DMS79 treated with DMSO at 0.1 percent for 48 hours (cell line): ENCODE measurements at regions not wholly inside any gene's neighbourhood (a gene's known extent, or its start where the extent isn't known, plus 50 kb on each side); places are given as distances from the start of the nearest gene placed in this dataset.

Experiments used
- DNase-seq: peaks from one replicate; lab custom pipeline; 2025; lab: John Stamatoyannopoulos, UW

DNA sequence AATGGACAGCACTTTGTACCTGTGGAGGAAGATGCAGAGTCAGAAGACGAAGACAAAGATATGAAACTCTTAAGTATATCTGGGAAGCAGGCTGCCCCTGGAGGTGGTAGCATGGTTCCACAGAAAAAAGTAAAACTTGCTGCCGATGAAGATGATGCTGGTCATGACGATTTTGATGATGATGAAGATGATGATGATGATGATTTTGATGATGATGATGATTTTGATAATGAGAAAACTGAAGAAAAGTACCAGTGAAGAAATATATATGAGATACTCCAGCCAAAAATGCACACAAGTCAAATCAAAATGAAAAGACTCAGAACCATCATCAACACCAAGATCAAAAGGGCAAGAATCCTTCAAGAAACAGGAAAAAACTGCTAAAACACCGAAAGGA, 268.5 kb upstream of the EEF2KMT start:
- DNase-seq: no peak

DNA sequence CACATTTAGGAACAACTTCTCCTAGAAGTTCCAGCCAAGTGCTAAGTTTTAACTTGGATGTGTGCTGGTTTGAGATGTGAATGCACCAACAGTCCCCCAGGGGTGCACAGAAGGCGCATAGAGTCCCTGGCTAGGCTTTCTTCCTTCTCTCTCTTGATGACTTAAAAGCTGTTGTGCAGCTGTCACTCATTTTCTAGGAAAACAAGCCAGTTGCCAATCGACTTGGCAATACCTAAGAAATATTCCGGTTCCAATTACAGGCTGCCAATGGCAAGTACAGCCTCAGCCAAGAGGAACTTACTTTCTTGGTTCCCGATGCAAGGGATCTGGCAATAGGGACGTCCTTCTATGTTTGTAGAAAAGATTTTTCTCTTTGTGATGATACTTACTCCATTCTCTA, 266.6 kb upstream of the EEF2KMT start:
- DNase-seq: no peak

DNA sequence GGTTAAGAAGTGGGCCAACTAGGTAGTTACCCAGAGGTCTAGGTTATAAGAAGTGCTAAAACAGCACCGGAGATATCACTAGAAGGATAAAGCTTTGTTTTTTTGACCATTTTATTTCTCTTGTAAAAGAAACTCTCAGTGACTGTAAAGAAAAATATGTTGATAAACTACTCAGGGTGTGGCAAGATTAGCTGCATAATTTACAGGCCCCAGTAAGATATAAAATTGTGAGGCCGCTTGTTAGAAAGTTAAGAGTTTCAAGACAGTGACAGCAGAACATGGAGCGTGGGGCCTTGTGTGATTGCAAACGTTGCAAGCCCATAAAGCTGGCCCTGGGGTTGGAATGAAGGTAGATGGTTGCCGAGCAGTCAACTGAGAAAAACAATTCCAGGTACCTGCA, 263.7 kb upstream of the EEF2KMT start:
- no peak for DNase-seq

DNA sequence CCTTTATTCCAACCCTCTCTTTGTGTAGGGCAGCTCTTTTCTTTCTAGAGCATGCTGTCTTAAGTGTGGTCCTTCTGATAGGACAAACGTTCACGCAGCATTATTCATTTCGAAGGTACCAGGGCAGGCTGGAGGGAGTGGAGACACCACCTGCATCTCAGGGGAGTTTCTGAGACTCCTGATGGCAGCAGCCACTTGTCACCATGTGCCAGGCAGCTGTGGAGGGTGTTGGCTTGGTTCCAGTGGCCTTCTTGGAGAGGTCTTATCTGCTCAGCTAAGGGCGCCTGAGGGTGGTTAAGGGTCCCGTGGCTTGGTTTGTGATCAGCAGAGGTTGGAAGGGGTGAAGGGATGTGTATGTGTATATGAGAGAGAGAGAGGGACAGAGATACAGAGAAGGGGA, 257.1 kb upstream of the EEF2KMT start:
- DNase-seq: peak; percentile 89

DNA sequence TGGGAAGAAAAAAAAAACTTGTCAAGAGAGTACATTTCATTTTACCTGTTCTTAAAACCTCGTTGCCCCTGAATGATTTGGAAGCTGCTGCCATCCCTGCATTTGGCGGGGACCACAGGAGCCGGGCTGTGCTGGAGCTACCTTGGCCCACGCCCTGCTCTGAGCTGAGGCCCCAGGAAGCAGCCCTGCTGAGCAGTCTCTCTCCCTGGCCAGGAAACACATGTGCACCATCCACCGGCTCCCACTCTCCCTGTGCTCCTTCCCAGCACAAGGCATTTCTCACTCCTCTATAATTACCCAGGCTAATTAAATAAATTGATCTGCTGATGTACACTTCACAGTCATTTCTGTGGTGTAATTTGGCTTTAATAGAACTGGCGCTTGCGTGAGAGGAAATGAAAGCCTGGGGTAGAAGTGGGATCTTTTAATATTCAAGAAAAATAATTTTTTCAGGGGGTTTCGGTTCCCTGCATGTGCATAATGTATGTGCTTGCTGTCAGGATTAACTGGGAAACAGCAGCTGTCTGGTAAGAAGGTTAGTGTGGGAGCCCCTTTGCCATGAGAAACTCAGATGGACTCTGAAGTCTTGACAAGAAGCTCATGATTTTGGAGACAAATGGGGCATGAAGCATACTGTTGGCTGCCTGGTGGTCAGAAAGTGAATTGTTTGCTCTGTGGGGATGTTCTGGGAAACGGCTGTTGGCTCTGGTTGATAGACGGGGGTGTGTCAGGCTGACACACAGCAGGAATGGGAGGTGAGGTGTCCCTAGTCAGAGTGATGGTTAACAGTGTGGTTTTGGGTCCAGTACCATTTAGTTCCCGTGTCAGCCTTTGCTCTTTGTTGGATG, 252.3 kb upstream of the EEF2KMT start:
- peak; percentile 81 for DNase-seq

DNA sequence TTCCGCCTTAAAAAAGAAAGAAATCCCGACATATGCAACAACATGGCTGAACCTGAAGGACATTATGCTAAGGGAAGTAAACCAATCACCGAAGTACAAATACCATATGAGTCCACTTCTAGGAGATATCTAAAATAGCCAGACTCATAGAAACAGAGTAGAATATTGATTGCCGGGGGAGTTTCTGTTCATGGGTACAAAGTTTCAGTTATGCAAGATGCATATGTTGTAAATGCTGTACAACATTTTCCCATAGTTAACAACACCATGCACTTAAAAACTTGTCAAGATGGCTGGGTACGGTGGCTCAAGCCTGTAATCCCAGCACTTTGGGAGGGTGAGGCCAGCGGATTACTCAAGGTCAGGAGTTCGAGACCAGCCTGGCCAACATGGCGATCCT, 251.5 kb upstream of the EEF2KMT start:
- DNase-seq: no peak

DNA sequence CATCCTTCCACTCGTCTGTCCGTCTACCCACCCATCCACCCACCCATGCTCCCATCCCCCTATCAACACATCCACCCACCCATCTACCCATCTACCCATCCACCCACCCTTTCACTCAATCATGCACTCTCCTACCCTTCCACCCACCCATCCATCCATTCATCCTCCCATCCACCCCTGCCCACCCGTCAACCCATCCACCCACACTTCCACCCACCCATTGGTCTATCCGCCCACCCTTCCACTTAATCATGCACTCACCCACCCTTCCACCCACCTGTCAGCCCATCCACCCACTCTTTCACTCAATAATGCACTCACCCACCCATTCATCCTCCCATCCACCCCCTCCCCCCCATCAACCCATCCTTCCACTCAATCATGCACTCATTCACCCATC, 250.0 kb upstream of the EEF2KMT start:
- DNase-seq: no peak

DNA sequence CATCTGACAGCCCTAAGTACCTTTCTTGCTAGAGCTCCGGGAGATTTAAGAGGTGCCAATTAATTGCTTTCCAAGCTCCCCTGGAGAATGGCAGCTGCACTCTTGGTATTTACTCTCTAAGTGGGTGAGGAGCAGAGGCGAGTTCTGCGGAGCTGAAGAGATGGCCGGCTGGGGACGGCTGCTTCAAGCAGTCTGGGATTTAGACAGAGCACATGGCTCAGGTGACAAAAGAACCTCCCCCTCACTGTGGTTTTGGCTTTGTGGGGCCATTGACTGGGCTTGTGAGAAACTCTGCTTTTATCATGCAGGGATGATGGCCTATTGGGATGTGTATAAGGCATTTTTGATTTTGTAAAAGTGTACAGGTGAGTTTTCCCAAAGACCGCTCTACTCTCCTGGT, 239.3 kb upstream of the EEF2KMT start:
- peak; percentile 76 for DNase-seq

DNA sequence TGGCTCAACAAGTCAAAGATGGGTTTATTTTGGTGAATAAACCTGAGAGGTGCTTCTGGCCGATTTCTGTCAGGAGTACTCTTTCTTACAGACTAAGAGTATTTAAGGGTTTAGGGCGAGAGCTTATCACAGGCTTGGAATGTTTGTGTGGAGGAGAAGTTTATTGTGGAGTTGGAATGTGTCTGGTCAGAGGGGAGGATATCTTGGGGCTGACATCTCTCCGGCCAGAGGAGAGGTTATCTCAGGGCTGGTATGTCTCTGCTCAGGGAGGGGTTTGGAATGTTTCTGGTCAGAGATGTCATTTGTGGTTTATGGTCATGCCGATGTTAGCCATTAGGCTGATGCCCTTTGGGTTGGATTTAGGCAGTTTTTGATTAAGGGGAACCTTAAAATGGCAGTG, 236.4 kb upstream of the EEF2KMT start:
- DNase-seq: no peak

DNA sequence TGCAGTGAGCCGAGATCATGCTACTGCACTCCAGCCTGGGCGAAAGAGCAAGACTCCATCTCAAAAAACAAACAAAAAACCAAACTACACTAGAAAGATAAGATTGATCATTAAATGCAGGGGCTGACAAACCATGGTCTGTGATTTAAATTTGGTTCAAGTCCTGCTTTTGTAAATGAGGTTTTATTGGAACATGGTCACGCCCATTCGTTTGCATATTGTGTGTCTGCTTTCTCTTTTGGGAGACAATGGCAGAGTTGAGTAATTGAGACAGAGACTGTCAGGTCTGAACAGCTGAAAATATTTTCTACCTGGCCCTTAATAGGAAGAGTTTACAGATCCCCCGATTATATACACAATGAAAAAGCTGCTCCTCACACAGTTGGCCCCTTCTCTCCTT, 235.5 kb upstream of the EEF2KMT start:
- no peak for DNase-seq

DNA sequence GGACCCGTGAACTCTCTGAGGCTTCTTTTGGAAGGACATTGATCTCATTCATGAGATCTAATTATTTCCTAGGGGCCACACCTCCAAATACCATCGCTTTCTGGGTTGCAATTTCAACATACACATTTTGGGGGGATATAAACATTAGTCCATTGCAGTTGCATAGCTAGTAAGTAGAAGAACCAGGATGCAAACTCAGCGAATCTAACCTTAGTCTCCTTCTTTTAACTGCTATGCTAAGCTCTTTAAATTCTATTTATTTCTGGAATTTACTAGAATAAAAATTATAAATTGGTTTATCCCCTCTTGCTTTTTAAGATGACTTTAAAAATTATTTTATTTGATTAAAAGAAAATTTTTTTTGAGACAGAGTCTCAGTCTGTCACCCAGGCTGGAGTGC, 232.5 kb upstream of the EEF2KMT start:
- DNase-seq: no peak

DNA sequence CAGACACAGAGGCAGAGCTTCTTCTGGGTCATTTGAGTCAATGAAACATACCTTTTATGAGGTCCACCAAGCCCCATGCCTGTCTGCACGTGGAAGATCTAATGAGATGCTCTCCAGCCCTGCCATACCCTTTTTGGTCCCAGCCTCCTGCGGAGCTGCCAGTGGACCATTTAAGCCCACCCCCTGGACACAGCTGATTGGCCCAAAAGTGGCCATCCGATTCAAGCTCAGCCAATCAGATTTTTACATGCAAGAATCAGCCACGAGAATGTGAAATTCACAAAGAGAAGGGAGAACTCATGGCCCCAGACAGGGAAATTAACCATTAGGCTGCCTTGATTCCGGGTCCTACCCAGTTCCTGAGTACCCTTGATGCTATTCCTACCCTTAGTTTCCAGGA, 231.0 kb upstream of the EEF2KMT start:
- no peak for DNase-seq

DNA sequence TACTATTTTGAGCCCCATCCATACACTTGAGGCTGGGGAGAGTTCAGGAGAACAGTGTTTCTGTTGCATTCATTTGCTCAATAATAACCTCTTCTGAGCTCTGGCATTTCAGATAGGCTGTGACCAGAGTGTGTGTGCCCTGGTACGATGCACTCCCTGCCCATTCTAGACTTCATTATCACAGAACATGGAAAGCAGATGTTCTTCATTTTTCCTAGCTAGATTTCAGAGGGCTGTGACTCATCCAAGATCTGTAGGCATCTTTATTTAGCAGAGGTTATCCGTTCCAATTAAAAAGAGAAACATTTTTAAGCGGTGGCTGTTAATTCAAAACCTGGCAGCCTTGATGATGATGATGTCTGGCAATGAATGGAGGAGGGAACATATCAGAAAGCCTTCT, 228.8 kb upstream of the EEF2KMT start:
- DNase-seq: no peak

DNA sequence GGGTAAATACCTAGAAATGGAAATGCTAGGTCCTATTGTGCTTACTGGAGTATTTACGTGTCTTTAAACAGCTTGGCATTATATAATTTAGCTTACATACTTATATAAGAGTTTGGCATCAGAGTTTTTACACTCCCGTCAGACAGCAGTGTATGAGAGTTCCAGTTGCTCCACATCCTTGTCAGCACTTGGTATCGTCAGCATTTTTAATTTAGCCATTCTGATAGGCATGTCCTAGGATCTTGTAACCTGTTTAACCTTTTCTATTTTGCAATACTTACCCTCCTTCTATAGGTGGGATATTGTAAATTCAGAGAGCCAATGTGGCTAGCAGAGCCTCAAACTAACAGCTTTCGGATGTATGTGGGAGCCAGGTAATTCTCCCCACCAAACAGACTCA, 228.3 kb upstream of the EEF2KMT start:
- DNase-seq: no peak

DNA sequence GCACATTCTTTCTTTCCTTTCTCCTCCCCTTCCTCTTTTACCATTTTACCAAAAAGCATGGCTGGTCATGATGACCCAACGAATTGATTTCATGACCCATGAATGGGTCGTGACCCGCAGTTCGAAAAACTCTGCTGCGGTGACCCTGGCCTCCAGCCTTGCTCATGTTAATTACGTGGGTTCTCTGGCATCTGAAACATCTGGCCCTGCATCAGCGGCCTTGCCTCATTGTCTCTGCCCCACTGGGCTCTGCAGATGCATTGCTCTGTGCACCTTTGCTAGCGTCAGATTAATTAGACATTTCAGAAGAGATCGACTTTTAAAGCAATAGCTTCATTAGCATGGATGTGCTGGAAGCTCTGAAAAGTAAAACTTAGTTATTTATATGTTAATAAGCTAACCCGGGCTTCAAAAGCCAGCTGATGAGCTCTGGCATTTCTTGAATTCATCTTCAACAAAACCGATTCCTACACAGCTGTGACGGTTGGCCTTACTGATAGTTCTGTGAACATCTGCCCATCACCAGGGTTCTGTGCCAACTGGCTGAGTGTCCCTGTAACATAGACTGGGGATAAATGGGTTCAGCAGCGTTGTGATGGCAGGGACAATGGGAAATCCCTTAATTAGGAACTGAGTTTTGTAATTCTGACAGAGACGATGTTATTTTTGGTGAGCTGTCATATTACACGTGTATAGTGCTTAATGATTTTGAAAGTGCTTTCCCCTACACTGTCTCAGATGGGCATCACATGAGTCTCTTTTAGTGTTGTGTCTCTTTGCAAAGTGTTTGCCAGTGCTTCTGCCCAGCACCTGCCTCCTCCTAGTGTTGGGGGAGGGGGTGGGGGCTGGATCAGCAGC, 225.9 kb upstream of the EEF2KMT start:
- no peak for DNase-seq

DNA sequence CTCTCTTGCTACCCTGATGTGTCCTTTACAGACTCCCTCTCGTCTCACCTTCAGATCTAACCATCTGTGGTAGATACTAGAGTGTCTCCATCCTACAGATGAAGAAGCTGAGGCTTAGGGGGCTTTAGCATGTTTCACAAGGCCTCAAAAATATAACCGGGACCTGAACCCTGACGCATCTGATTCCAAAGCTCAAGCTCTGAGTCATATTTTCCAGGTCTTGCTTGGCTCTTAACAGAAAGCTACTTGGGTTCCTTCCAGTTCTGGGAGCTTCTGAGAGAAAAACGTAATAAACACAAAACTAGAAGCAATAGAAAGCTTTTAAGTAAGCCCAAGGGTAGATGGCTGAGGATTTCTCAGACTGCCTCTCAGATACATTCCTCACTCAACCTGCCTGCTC, 224.3 kb upstream of the EEF2KMT start:
- no peak for DNase-seq

DNA sequence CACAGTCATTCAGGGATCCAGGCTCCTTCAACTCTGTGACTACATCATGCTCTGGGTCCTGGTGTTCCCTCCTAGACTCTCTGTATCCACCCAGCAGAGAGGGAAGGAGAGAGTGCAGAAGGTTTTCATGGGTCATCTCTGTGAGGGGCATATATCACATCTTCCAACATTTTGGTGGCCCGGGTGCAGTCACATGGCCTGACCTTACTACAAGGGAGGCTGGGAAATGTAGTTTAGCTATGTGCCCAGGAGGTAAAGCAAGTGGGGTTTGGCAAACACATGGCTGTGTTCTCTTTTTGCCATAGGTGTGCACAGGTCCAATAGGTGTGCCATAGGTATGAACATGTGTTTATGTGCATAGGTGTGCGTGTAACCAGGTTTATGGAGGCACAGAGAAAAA, 222.2 kb upstream of the EEF2KMT start:
- no peak for DNase-seq

DNA sequence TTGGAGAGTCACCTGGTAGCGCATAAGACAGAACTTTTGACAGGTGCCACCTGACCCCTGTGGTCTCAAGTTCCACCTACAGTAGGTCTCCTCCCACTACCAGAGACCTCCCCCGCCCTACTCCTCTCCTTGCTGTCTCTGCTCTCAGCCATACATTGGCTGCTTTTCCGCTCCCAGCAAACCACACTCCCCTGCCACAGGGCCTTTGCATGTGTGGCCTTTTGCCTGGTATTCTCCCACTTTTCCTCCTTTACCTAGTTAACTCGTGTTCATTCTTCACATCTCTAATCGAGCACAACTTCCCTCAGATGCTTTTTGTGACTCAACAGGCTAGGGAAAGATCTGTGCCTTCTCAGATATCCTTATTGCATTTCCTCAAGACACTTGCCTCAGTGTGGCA, 218.3 kb upstream of the EEF2KMT start:
- no peak for DNase-seq

DNA sequence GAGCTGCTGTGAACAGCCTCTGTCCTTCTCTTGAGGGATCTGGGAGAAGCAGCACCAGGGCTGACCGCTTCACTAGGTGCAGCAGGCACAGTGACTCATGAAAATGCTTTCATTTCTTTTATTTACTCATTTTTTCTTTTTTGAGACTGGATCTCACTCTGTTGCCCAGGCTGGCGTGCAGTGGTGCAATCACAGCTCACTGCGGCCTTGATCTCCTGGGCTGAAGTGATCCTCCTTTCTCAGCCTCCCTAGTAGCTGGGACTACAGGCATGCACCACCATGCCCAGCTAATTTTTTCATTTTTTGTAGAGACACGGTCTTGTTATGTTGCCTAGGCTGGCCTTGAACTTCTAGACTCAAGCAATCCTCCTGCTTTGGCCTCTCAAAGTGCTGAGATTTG, 216.8 kb upstream of the EEF2KMT start:
- no peak for DNase-seq

DNA sequence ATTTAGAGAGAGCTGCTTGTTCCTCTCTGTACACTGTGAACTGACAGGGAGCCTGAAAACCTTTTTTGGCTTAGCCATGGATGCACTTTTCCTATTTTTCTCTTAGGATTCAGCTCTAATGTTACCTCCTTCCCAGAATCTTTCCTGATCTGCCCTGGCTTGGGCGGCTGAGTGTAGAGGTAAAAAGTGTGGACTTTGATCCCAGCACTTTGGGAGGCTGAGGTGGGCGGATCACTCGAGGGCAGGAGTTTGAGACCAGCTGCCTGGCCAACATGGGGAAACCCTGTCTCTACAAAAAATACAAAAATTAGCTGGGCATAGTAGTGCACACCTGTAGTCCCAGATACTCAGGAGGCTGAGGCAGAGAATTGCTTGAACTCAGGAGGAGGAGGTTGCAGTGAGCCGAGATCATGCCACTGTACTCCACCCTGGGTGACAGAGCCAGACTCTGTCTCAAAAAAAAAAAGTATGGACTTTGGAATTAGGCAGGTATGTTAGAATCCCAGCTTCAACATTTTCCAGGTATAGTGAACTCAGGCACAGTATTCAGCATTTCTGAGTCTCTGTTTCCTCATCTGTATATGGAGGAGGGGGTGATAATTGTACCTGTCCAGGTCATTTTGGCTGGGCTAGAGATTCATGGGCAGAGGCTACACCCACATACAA, 212.5 kb upstream of the EEF2KMT start:
- no peak for DNase-seq

DNA sequence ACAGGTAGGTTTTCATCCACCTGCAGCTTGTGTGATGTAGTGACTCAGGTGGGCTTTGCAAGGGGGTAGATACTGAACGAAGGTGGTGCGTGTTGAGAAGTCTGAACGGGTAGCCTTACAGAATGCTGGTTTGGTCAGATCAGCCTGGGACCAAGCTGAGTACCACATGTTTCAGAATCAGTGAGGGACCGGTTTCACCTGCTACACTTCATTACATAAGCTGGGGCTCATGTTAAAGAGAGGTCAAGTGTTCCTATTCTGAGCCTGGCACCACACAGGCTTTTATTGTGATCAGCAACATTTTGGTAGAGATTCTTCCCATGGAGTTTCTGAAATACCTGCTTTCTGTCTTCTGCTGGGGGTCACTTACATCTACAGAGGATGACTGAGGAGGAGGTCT, 207.4 kb upstream of the EEF2KMT start:
- no peak for DNase-seq

DNA sequence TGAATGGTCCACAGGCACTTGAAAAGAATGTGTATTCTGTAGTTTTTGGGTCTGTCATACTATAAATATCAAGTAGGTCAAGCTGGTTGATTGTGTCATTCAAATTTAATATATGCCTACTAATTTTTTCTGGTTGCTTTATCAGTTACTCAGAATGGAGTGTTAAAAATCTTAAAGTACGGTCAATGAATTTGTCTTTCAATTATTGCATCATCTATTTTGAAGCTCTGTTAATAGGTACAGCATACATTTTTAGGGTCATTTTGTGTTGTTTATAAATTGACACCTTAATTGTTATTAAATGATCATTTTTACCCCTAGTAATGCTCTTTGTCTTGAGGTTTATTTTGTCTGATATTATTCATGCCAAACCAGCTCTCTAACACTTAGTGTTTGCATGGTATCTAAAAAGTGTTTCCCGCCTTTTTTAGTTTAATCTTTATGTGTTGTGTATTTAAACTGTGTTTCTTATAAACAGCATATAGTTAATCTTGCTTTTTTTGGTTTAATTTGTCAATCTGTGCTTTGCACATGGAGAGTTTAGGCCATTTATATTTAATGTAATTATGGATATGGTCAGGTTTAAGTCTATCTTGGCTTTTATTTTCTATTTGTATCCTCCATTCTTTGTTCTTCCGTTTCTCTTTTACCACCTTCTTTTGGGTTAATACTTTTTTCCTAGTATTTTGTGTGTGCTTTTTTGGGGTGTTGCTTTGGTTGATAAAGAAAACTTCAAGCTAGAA, 204.9 kb upstream of the EEF2KMT start:
- DNase-seq: no peak
